Spleen (tissue), 11 donors: ENCODE measurements at regions not wholly inside any gene's neighbourhood (a gene's known extent, or its start where the extent isn't known, plus 50 kb on each side); places are given as distances from the start of the nearest gene placed in this dataset.
"Not testable (repeated sequence)": the region's sequence is repeated elsewhere in the genome, so short reads cannot be mapped to it uniquely, and the experiment has no call there.

Source experiments
- DNase-seq: peaks from one replicate; pipeline ENCODE4 v3.0.0-alpha.2; 2020
- H3K27ac ChIP-seq, 8 donors: fragments of 200-600 bp; sonication (generic) in 7 of 8; 1 replicate in 4 of 8; 2 replicates in 4 of 8; pipeline versions ENCODE4 v1.5.0 to v1.8.0; 2016 to 2021; ENCODE audit warnings: inconsistent platforms in 4 of 8, mild to moderate bottlenecking in 4 of 8, moderate library complexity in 1 of 8
- H3K27me3 ChIP-seq, 7 donors: fragments of 200-600 bp; sonication (generic) in 6 of 7; replicated peaks in 1 of 7; 1 replicate in 4 of 7; 2 replicates in 3 of 7; pipeline versions ENCODE4 v1.5.0 to v1.8.0; 2016 to 2021; ENCODE audit warnings: inconsistent platforms in 3 of 7, mild to moderate bottlenecking in 1 of 7
- H3K36me3 ChIP-seq, 6 donors: fragments of 200-600 bp; sonication (generic) in 5 of 6; 1 replicate in 4 of 6; 2 replicates in 2 of 6; pipeline versions ENCODE4 v1.5.0 to v1.8.0; 2016 to 2021; ENCODE audit warnings: inconsistent platforms in 2 of 6
- H3K4me1 ChIP-seq, 6 donors: fragments of 200-600 bp; sonication (generic) in 5 of 6; 1 replicate in 3 of 6; 2 replicates in 3 of 6; pipeline versions ENCODE4 v1.5.0 to v1.8.0; 2016 to 2021; ENCODE audit warnings: inconsistent platforms in 3 of 6
- H3K4me3 ChIP-seq, 8 donors: fragments of 200-600 bp; sonication (generic) in 7 of 8; 1 replicate in 4 of 8; 2 replicates in 4 of 8; pipeline versions ENCODE4 v1.5.0 to v1.8.0; 2016 to 2021; ENCODE audit warnings: inconsistent platforms in 4 of 8, mild to moderate bottlenecking in 4 of 8, moderate library complexity in 2 of 8
- H3K9me3 ChIP-seq, 8 donors: fragments of 200-600 bp; sonication (generic) in 7 of 8; 1 replicate in 4 of 8; 2 replicates in 4 of 8; pipeline versions ENCODE4 v1.5.0 to v1.8.0; 2016 to 2021; ENCODE audit warnings: inconsistent platforms in 4 of 8
- POLR2A ChIP-seq, 3 donors: fragments of 450-650 bp; IDR thresholded peaks; one replicate each; pipeline ENCODE4 v1.5.1; 2017; ENCODE audit warnings: antibody characterized with exemption in 3 of 3, mild to moderate bottlenecking in 1 of 3
- POLR2AphosphoS5 ChIP-seq, 3 donors: sonication (generic); formaldehyde crosslinking; IDR thresholded peaks; one replicate each; pipeline ENCODE4 v1.5.1; 2017; ENCODE audit warnings: antibody characterized with exemption in 3 of 3
- WGBS, 5 donors: extraction: QIAGEN DNeasy Blood & Tissue Kit in 3 of 5; methylation state at CpG; one replicate each; pipeline versions ENCODE4 v1.1.5 to v1.1.7; 2013 to 2018; 5-methylcytosine and 5-hydroxymethylcytosine counted together
- intact Hi-C: fragments of 100-400 bp; cut with DNase I; formaldehyde crosslinking; loops from one replicate; pipeline ENCODE4 v1.15.0; 2023; ENCODE audit warnings: low total_unique reads
- TF ChIP-seq, protein P1 (sequence below), 11 experiments: fragments of 200-600 bp in 7 of 11; fragments of 450-650 bp in 4 of 11; sonication (generic) in 4 of 11; IDR thresholded peaks in 8 of 11; conservative IDR thresholded peaks in 3 of 11; 1 replicate in 7 of 11; 2 replicates in 4 of 11; pipeline versions ENCODE4 v1.4.0 to v1.8.0; 2016 to 2021; ENCODE audit warnings: antibody characterized with exemption in 11 of 11, inconsistent platforms in 4 of 11, mild to moderate bottlenecking in 1 of 11
- donor health status: healthy with polysubstance abuse.
- donor health status: DM: no; HTN: no; CAD: no; lungs with moderate emphysema.
- donor health status: DM: no; HTN: no; CAD: no.
- donor health status: Bipolar disorder and iron deficiency.
- donor health status: healthy.
- donor health status: DM: no; HTN: no; CAD: no.
- donor health status: DM: yes; HTN: yes; CAD: no.

DNA sequence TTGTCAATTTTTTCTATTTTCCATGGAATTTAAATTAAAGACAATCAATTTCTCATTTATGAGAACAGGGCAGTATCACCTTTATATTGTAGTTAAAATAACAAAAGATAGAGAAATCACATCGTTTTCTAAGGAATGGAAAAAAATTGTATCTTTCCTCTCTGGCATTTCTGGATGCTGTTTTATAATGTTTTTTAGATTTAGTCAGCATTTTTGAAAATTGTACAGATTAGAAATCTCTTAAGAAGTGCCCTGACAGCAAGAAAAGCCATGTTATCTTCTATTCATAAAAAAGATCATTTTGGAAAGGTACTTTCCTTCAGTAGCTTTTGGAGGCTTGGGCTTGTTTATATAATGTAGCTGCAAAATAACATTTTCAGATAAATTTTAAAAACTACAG, 116.9 kb downstream of the PLG start:
- no peak for TF ChIP-seq POLR2A (IDR thresholded peaks at IDR 0.05)
- no peak for TF ChIP-seq POLR2AphosphoS5 (IDR thresholded peaks at IDR 0.05)
- TF ChIP-seq, protein P1, sequence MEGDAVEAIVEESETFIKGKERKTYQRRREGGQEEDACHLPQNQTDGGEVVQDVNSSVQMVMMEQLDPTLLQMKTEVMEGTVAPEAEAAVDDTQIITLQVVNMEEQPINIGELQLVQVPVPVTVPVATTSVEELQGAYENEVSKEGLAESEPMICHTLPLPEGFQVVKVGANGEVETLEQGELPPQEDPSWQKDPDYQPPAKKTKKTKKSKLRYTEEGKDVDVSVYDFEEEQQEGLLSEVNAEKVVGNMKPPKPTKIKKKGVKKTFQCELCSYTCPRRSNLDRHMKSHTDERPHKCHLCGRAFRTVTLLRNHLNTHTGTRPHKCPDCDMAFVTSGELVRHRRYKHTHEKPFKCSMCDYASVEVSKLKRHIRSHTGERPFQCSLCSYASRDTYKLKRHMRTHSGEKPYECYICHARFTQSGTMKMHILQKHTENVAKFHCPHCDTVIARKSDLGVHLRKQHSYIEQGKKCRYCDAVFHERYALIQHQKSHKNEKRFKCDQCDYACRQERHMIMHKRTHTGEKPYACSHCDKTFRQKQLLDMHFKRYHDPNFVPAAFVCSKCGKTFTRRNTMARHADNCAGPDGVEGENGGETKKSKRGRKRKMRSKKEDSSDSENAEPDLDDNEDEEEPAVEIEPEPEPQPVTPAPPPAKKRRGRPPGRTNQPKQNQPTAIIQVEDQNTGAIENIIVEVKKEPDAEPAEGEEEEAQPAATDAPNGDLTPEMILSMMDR (IDR thresholded peaks at IDR 0.05 in 8 of 11, conservative IDR thresholded peaks at IDR 0.05 in 3 of 11) = no peak
- WGBS, 5 donors = 58 to 79% (median 61%) methylated on average over 1 of the region's 1 CpG
- intact Hi-C loops = no loop called here

DNA sequence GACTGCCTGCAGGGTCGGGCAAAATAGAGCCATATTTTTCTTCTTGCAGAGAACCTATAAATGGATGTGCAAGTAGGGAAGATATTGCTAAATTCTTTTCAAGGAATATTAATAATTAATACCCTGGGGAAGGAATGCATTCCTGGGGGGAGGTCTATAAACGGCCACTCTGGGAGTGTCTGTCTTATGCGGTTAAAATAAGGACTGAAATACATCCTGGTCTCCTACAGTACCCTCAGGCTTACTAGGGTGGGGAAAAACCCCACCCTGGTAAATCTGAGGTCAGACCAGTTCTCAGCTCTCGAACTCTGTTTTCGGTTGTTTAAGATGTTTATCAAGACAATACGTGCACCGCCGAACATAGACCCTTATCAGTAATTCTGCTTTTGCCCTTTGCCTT, 118.6 kb downstream of the PLG start:
- H3K4me1 ChIP-seq, intact Hi-C loops, H3K4me3 ChIP-seq, H3K27ac ChIP-seq, DNase-seq, H3K36me3 ChIP-seq, H3K27me3 ChIP-seq: not testable (repeated sequence)
- peaks cover 0 to 36% (median 31%) of the 10 kb centered on the region in 8 donors for H3K9me3 ChIP-seq
- 90 to 97% (median 93%) methylated on average over 8 of the region's 8 CpGs for WGBS, 5 donors

More for the DNA sequence above, 116.9 kb downstream of the PLG start:
- H3K27ac ChIP-seq = no peak overlapping the region
- H3K9me3 ChIP-seq = peaks cover 0 to 36% (median 31%) of the 10 kb centered on the region in 8 donors
- H3K4me1 ChIP-seq = no peaks in the 10 kb centered on the region
- H3K36me3 ChIP-seq = no peaks in the 10 kb centered on the region
- H3K4me3 ChIP-seq = no peak overlapping the region
- no peak for DNase-seq
- no peaks in the 10 kb centered on the region for H3K27me3 ChIP-seq

DNA sequence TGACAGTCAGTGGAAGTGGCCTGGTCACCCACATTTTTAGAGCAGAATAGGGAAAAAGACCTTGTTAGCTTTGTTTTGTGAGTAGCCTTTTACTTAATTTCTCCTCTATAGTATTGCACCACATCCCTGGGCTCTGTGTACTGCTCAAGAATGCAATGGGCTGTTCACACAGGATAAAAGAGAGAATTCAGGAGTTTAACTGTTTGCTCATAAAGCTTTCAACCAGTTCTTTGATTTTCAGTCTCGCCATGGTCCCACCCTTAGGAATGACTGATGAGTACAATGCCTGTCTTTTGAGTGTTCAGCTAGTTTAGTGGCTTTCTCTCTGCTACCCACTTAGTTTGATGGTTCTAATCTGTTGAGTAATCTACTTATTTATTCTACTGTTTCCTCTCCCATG, 129.7 kb downstream of the PLG start:
- H3K27me3 ChIP-seq = no peaks in the 10 kb centered on the region
- H3K9me3 ChIP-seq = no peaks in the 10 kb centered on the region
- WGBS, 5 donors = 32 to 50% (median 47%) methylated on average over 1 of the region's 1 CpG
- H3K27ac ChIP-seq = no peak overlapping the region
- H3K4me1 ChIP-seq = no peaks in the 10 kb centered on the region
- TF ChIP-seq, protein P1 (IDR thresholded peaks at IDR 0.05 in 8 of 11, conservative IDR thresholded peaks at IDR 0.05 in 3 of 11) = no peak
- TF ChIP-seq POLR2AphosphoS5 (IDR thresholded peaks at IDR 0.05) (no peak), POLR2A (IDR thresholded peaks at IDR 0.05) (no peak)
- intact Hi-C loops = no loop called here
- H3K36me3 ChIP-seq = no peaks in the 10 kb centered on the region
- no peak overlapping the region for H3K4me3 ChIP-seq
- DNase-seq = no peak

DNA sequence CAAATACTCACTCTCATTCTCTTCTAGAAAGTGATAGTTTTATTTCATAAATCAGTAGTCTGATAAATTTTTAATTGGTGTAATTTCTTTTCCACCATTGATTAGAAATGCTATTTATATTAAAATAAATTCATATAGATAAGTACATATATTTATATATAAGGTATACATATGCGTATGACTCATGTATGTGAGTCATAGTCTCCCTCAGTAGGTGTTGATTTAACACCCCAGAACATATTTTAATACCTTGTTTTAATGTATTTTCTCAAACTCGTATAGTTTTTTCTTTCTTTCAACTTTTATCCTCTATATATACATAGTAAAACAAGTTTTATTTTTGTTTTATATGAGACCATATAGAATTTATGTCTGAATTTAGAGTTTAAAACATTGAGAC, 130.4 kb downstream of the PLG start:
- WGBS, 5 donors = 82 to 86% (median 85%) methylated on average over 2 of the region's 2 CpGs
- intact Hi-C loops = no loop called here
- H3K9me3 ChIP-seq = no peaks in the 10 kb centered on the region

More for the DNA sequence above, 130.4 kb downstream of the PLG start:
- H3K36me3 ChIP-seq = no peaks in the 10 kb centered on the region
- no peak overlapping the region for H3K4me3 ChIP-seq
- no peak for TF ChIP-seq POLR2A (IDR thresholded peaks at IDR 0.05)
- no peak for TF ChIP-seq POLR2AphosphoS5 (IDR thresholded peaks at IDR 0.05)
- TF ChIP-seq, protein P1 (IDR thresholded peaks at IDR 0.05 in 8 of 11, conservative IDR thresholded peaks at IDR 0.05 in 3 of 11) = no peak
- H3K4me1 ChIP-seq = no peaks in the 10 kb centered on the region
- DNase-seq = no peak
- H3K27me3 ChIP-seq = no peaks in the 10 kb centered on the region
- no peak overlapping the region for H3K27ac ChIP-seq
